ENCODE measurements at regions not wholly inside any gene's neighbourhood (a gene's known extent, or its start where the extent isn't known, plus 50 kb on each side); places are given as distances from the start of the nearest gene placed in this dataset.

- no peak for DNase-seq (ENCODE audit: low spot score)
Measured at GRCh38 chr10:124146483-124146882, 53.1 kb upstream of the CHST15 start.

GRCh38 chr10:124145109-124145870 lies 51.9 kb upstream of the CHST15 start:
- peak; percentile 14 for DNase-seq (ENCODE audit: low spot score)

DNA sequence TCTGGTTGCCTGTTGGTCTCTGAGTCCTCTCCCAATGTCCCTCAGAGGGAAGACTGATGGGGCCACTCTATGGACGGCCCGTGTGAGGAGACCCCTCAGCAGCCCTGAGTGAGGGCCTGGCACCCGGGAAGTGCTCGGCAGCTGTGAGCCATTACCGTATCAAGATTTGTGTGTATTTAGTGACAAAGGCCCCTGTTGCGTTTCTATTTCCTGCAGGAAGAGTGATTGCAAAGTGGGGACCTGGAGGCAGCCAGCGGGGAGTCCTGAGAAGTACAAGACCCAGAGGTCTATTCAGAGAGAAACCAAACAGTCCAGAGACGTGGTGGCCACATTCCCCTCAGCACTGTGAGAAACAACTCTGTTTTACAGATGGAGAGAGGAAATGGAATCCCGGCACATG lies 51.1 kb upstream of the CHST15 start:
- DNase-seq (ENCODE audit: low spot score): no peak

DNA sequence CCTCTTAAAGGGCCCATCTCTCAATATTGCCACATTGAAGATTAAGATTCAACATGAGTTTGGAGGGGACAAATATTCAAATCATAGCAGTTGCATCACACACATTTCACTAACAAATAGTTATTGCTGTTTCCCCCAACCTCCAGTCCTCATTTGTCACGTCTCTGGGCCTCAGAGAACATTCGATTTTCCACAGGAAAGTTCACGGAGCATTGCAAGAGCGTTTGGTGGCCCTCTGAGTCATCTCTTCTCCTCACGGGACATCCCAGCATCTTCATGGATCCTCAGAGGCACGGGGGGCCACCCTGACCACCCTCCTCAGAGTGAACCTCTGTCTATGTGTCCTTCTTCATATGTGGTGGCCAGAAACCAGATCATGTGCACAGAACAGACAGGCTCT lies 50.3 kb upstream of the CHST15 start:
- no peak for DNase-seq (ENCODE audit: low spot score)

Data from CD4-positive, alpha-beta T cell treated with Interleukin-15 for 4 hours (primary cell).